IPS DF 4.7 (cell line): ENCODE measurements at regions not wholly inside any gene's neighbourhood (a gene's known extent, or its start where the extent isn't known, plus 50 kb on each side); places are given as distances from the start of the nearest gene placed in this dataset.
"Not testable (repeated sequence)": the region's sequence is repeated elsewhere in the genome, so short reads cannot be mapped to it uniquely, and the experiment has no call there.

ENCODE experiments used
- DNase-seq: peaks from one replicate; pipeline ENCODE4 v3.0.0-alpha.2; 2013; ENCODE audit warnings: low spot score; ENCODE audit errors: extremely low read depth

- DNase-seq = no peak
Observed at GRCh38 chr3:87796137-87796842, 262.5 kb downstream of the CGGBP1 start.

GRCh38 chr3:87795701-87796100 is 263.1 kb downstream of the CGGBP1 start:
- no peak for DNase-seq

GRCh38 chr3:87793337-87793877 is 265.4 kb downstream of the CGGBP1 start:
- no peak for DNase-seq

GRCh38 chr3:87792534-87793336 is 266.1 kb downstream of the CGGBP1 start, which contains the start of gene HTR1F:
TSS of gene HTR1F (plus strand) at chr3:87792706.
- DNase-seq = no peak

- DNase-seq = no peak
Observed at GRCh38 chr3:87792198-87792533, 266.6 kb downstream of the CGGBP1 start.

- DNase-seq = no peak
Observed at GRCh38 chr3:87791248-87792027, 267.4 kb downstream of the CGGBP1 start.

- not testable (repeated sequence) for DNase-seq
Observed at GRCh38 chr3:87789049-87789448, 269.8 kb downstream of the CGGBP1 start.

GRCh38 chr3:87788516-87788915 is 270.3 kb downstream of the CGGBP1 start:
- DNase-seq = no peak

- DNase-seq = no peak
Observed at GRCh38 chr3:87780811-87781210, 278.0 kb downstream of the CGGBP1 start.

GRCh38 chr3:87778876-87779275 is 279.9 kb downstream of the CGGBP1 start:
- no peak for DNase-seq

- DNase-seq = no peak
Observed at GRCh38 chr3:87771337-87772192, 287.2 kb downstream of the CGGBP1 start.

- DNase-seq = no peak
Observed at GRCh38 chr3:87766721-87767120, 292.1 kb downstream of the CGGBP1 start.

- DNase-seq = no peak
Observed at GRCh38 chr3:87765256-87765655, 293.5 kb downstream of the CGGBP1 start.

GRCh38 chr3:87761795-87762194 is 297.0 kb downstream of the CGGBP1 start:
- DNase-seq = no peak

- no peak for DNase-seq
Observed at GRCh38 chr3:87761341-87761740, 297.5 kb downstream of the CGGBP1 start.

GRCh38 chr3:87756616-87757015 is 302.2 kb downstream of the CGGBP1 start:
- no peak for DNase-seq

- DNase-seq = no peak
Observed at GRCh38 chr3:87755852-87756251, 303.0 kb downstream of the CGGBP1 start.

- DNase-seq = no peak
Observed at GRCh38 chr3:87742250-87742649, 316.6 kb downstream of the CGGBP1 start.

GRCh38 chr3:87740894-87741293 is 317.9 kb downstream of the CGGBP1 start:
- not testable (repeated sequence) for DNase-seq

- not testable (repeated sequence) for DNase-seq
Observed at GRCh38 chr3:87737817-87738216, 321.0 kb downstream of the CGGBP1 start.
